ENCODE measurements at regions not wholly inside any gene's neighbourhood (a gene's known extent, or its start where the extent isn't known, plus 50 kb on each side); places are given as distances from the start of the nearest gene placed in this dataset.

GRCh38 chr12:58363971-58364370 is 422.6 kb downstream of the ATP23 start:
- TF ChIP-seq CTCF (IDR thresholded peaks at IDR 0.05; ENCODE audit: control insufficient read depth, extremely low read depth, insufficient read depth): no peak
- no peak for DNase-seq (ENCODE audit: low read depth)
- no peak overlapping the region for H3K4me3 ChIP-seq (ENCODE audit: low read depth, low read length)

GRCh38 chr12:58364389-58365086 is 423.2 kb downstream of the ATP23 start:
- H3K4me3 ChIP-seq (ENCODE audit: low read depth, low read length): no peak overlapping the region
- TF ChIP-seq CTCF (IDR thresholded peaks at IDR 0.05; ENCODE audit: control insufficient read depth, extremely low read depth, insufficient read depth): no peak
- no peak for DNase-seq (ENCODE audit: low read depth)

GRCh38 chr12:58365087-58365390 is 423.7 kb downstream of the ATP23 start:
- no peak for DNase-seq (ENCODE audit: low read depth)
- no peak for TF ChIP-seq CTCF (IDR thresholded peaks at IDR 0.05; ENCODE audit: control insufficient read depth, extremely low read depth, insufficient read depth)

GRCh38 chr12:58367041-58367440 is 425.7 kb downstream of the ATP23 start:
- no peak for DNase-seq (ENCODE audit: low read depth)
- no peak for TF ChIP-seq CTCF (IDR thresholded peaks at IDR 0.05; ENCODE audit: control insufficient read depth, extremely low read depth, insufficient read depth)

More at GRCh38 chr12:58365087-58365390, 423.7 kb downstream of the ATP23 start:
- H3K4me3 ChIP-seq (ENCODE audit: low read depth, low read length): no peak overlapping the region

GRCh38 chr12:58368001-58368400 is 426.6 kb downstream of the ATP23 start:
- no peak overlapping the region for H3K4me3 ChIP-seq (ENCODE audit: low read depth, low read length)
- no peak for DNase-seq (ENCODE audit: low read depth)
- TF ChIP-seq CTCF (IDR thresholded peaks at IDR 0.05; ENCODE audit: control insufficient read depth, extremely low read depth, insufficient read depth): no peak

More at GRCh38 chr12:58367041-58367440, 425.7 kb downstream of the ATP23 start:
- H3K4me3 ChIP-seq (ENCODE audit: low read depth, low read length): no peak overlapping the region

- H3K4me3 ChIP-seq (ENCODE audit: low read depth, low read length): no peak overlapping the region
- no peak for DNase-seq (ENCODE audit: low read depth)
- no peak for TF ChIP-seq CTCF (IDR thresholded peaks at IDR 0.05; ENCODE audit: control insufficient read depth, extremely low read depth, insufficient read depth)
These were observed 428.2 kb downstream of the ATP23 start for GRCh38 chr12:58369576-58369975.

- no peak for DNase-seq (ENCODE audit: low read depth)
These were observed 430.9 kb downstream of the ATP23 start for GRCh38 chr12:58372298-58372697.

More at GRCh38 chr12:58372298-58372697, 430.9 kb downstream of the ATP23 start:
- TF ChIP-seq CTCF (IDR thresholded peaks at IDR 0.05; ENCODE audit: control insufficient read depth, extremely low read depth, insufficient read depth): no peak
- H3K4me3 ChIP-seq (ENCODE audit: low read depth, low read length): no peak overlapping the region
